GM12878 (cell line): ENCODE measurements at regions not wholly inside any gene's neighbourhood (a gene's known extent, or its start where the extent isn't known, plus 50 kb on each side); places are given as distances from the start of the nearest gene placed in this dataset.

Experiments used
- ATAC-seq: fragments of 200-7000 bp; cut with Tn5 transposase; 3 replicates; pipeline ENCODE4 v1.9.1; 2020; ENCODE audit warnings: mild to moderate bottlenecking, moderate library complexity
- BruUV-seq: library from RNA; stranded (reverse); fragments of 400-500 nt; replicated peaks from 2 replicates; lab custom pipeline; 2021; lab: Mats Ljungman, UMichigan
- CTCF ChIA-PET: fragments of 300-600 bp; sonication (Branson Sonifier 250); formaldehyde crosslinking; extraction: SDS; loops from one replicate; lab custom pipeline; 2021; ENCODE audit warnings: inconsistent platforms; lab: Yijun Ruan, JAX
- POLR2A ChIA-PET: fragments of 350-600 bp; formaldehyde crosslinking; extraction: SDS; loops from one replicate; lab custom pipeline; 2021; ENCODE audit warnings: inconsistent platforms; lab: Charles Lee
- RAD21 ChIA-PET: fragments of 300-600 bp; sonication (Branson Sonifier 250); formaldehyde crosslinking; loops from one replicate; lab custom pipeline; 2023; ENCODE audit warnings: antibody characterized with exemption; ENCODE audit not compliant: unreplicated experiment; lab: Charles Lee
- SMC1A ChIA-PET: fragments of 300-600 bp; sonication (Branson Sonifier 250); formaldehyde crosslinking; loops from one replicate; lab custom pipeline; 2023; ENCODE audit not compliant: unreplicated experiment, uncharacterized antibody; lab: Charles Lee
- DNase-seq: peaks from one replicate; pipeline ENCODE4 v3.0.0-alpha.2; 2011; ENCODE audit warnings: low read depth, low spot score
- FAIRE-seq: peaks from 3 replicates; lab custom pipeline; 2011; peaks lifted over from hg19 to GRCh38; lab: Jason Lieb, UNC
- H2AFZ ChIP-seq: 2 replicates; pipeline ENCODE4 v1.6.0; 2011; ENCODE audit warnings: low read depth, low read length, control low read depth; ENCODE audit not compliant: control insufficient read depth
- H3K27ac ChIP-seq: 2 replicates; pipeline ENCODE4 v1.5.1; 2011; ENCODE audit warnings: control low read depth; ENCODE audit not compliant: control insufficient read depth, insufficient read depth
- H3K27me3 ChIP-seq, 2 experiments: replicated peaks in 1 of 2; 2 replicates each; pipeline versions ENCODE4 v1.6.0 to v1.6.1; 2011; ENCODE audit warnings: low read length in 1 of 2; ENCODE audit not compliant: control insufficient read depth in 2 of 2, insufficient read depth in 2 of 2
- H3K36me3 ChIP-seq, 2 experiments: 2 replicates each; pipeline ENCODE4 v1.5.1; 2011; ENCODE audit warnings: low read length in 1 of 2; ENCODE audit not compliant: control insufficient read depth in 2 of 2, insufficient read depth in 2 of 2
- H3K4me1 ChIP-seq: 2 replicates; pipeline ENCODE4 v1.6.1; 2011; ENCODE audit warnings: mild to moderate bottlenecking, low read length, moderate library complexity, mixed read lengths; ENCODE audit not compliant: control insufficient read depth, insufficient read depth
- H3K4me2 ChIP-seq: 2 replicates; pipeline ENCODE4 v1.6.0; 2011; ENCODE audit warnings: control low read depth; ENCODE audit not compliant: control insufficient read depth, insufficient read depth
- H3K4me3 ChIP-seq: fragments of 200-600 bp; sonication (generic); 2 replicates; pipeline ENCODE4 v1.5.1; 2016
- H3K79me2 ChIP-seq: 2 replicates; pipeline ENCODE4 v1.6.0; 2011; ENCODE audit warnings: low read length; ENCODE audit not compliant: control insufficient read depth, insufficient read depth
- H3K9ac ChIP-seq: 2 replicates; pipeline ENCODE4 v1.8.0; 2011; ENCODE audit warnings: low read length, control low read depth, mixed read lengths; ENCODE audit not compliant: control insufficient read depth, insufficient read depth
- H3K9me3 ChIP-seq: replicated peaks from 3 replicates; pipeline ENCODE4 v1.5.1; 2011; ENCODE audit warnings: mild to moderate bottlenecking, low read length; ENCODE audit not compliant: control insufficient read depth, insufficient read depth
- H4K20me1 ChIP-seq: 2 replicates; pipeline ENCODE4 v1.6.0; 2011; ENCODE audit not compliant: control insufficient read depth, insufficient read depth
- CREM ChIP-seq: IDR thresholded peaks from 2 replicates; pipeline ENCODE4 v1.6.1; 2014; ENCODE audit warnings: antibody characterized with exemption, low read depth
- ESRRA ChIP-seq: IDR thresholded peaks from 2 replicates; pipeline ENCODE4 v1.6.1; 2012; ENCODE audit warnings: mild to moderate bottlenecking, low read length, improper control_type of control experiment
- IKZF1 ChIP-seq: fragments of 450-650 bp; conservative IDR thresholded peaks from 2 replicates; pipeline ENCODE4 v1.6.1; 2017; ENCODE audit warnings: antibody characterized with exemption, mild to moderate bottlenecking
- MTA3 ChIP-seq: IDR thresholded peaks from 2 replicates; pipeline ENCODE4 v1.6.1; 2012; ENCODE audit warnings: low read length, inconsistent platforms, borderline replicate concordance
- NR2C2 ChIP-seq: IDR thresholded peaks from 2 replicates; pipeline ENCODE4 v1.6.1; 2011; ENCODE audit warnings: borderline replicate concordance, low read depth; ENCODE audit not compliant: control insufficient read depth, insufficient read length
- PBX3 ChIP-seq: IDR thresholded peaks from 2 replicates; pipeline ENCODE4 v1.6.1; 2011; ENCODE audit warnings: mild to moderate bottlenecking, low read depth, low read length, moderate library complexity; ENCODE audit not compliant: insufficient replicate concordance
- POU2F2 ChIP-seq: IDR thresholded peaks from 3 replicates; pipeline ENCODE4 v1.6.1; 2011; ENCODE audit warnings: low read depth, mild to moderate bottlenecking, low read length, borderline replicate concordance
- RBBP5 ChIP-seq: fragments of 200-600 bp; sonication (generic); conservative IDR thresholded peaks from 2 replicates; pipeline ENCODE4 v1.6.1; 2016
- RFX5 ChIP-seq: IDR thresholded peaks from 2 replicates; pipeline ENCODE4 v1.6.1; 2011; ENCODE audit warnings: low read depth, low read length, improper control_type of control experiment
- RUNX3 ChIP-seq: IDR thresholded peaks from 2 replicates; pipeline ENCODE4 v1.6.1; 2012; ENCODE audit warnings: low read length, inconsistent platforms
- SRF ChIP-seq, 2 experiments: IDR thresholded peaks; 2 replicates each; pipeline ENCODE4 v1.6.1; 2011; ENCODE audit warnings: low read depth in 2 of 2, low read length in 2 of 2, mild to moderate bottlenecking in 1 of 2, moderate library complexity in 1 of 2
- TARDBP ChIP-seq: IDR thresholded peaks from 2 replicates; pipeline ENCODE4 v1.6.1; 2016; ENCODE audit warnings: borderline replicate concordance
- ZBTB4 ChIP-seq: fragments of 450-650 bp; formaldehyde crosslinking; IDR thresholded peaks from 2 replicates; pipeline ENCODE4 v1.4.0; 2022; ENCODE audit warnings: mild to moderate bottlenecking, moderate library complexity
- ZNF384 ChIP-seq: IDR thresholded peaks from 2 replicates; pipeline ENCODE4 v1.6.1; 2012; ENCODE audit warnings: low read depth, mild to moderate bottlenecking, low read length, improper control_type of control experiment, borderline replicate concordance
- ZSCAN29 ChIP-seq: fragments of 450-650 bp; IDR thresholded peaks from 2 replicates; pipeline ENCODE4 v1.6.1; 2017; ENCODE audit warnings: mild to moderate bottlenecking, moderate library complexity
- WGBS: methylation state at CpG from one replicate; pipeline ENCODE4 v1.1.6; 2016; ENCODE audit warnings: low lambda C conversion rate; ENCODE audit not compliant: insufficient replicate concordance, insufficient coverage; ENCODE audit errors: missing lambda C conversion rate; 5-methylcytosine and 5-hydroxymethylcytosine counted together
- in situ Hi-C: fragments of 300-500 bp; cut with MboI; formaldehyde crosslinking; loops from 9 replicates; pipeline ENCODE4 v1.14.3; 2018; ENCODE audit warnings: mixed read lengths
- intact Hi-C: fragments of 100-400 bp; cut with micrococcal nuclease; formaldehyde crosslinking; loops from one replicate; pipeline ENCODE4 v1.14.2; 2022; ENCODE audit not compliant: unreplicated experiment

- no peak for TF ChIP-seq PBX3
- TF ChIP-seq, all 136 proteins: peak for 0
These were observed 743.7 kb downstream of the GALR1 start (continued) for GRCh38 chr18:77993188-77993981.

- Histone ChIP-seq H3K4me2 (no peak overlapping the region), H3K4me3 (no peak overlapping the region), H3K36me3 (no peaks in the 10 kb centered on the region), H3K4me1 (no peaks in the 10 kb centered on the region), H3K79me2 (no peaks in the 10 kb centered on the region), H4K20me1 (no peaks in the 10 kb centered on the region), H3K27me3 (no peaks in the 10 kb centered on the region), H3K9me3 (no peaks in the 10 kb centered on the region; the same call in 2 of the 3 replicates), H3K27ac (no peak overlapping the region), H2AFZ (no peak overlapping the region), H3K9ac (no peak overlapping the region)
- intact Hi-C loops (no loop called here), in situ Hi-C loops (no loop called here)
- DNase-seq, result no peak
- CTCF ChIA-PET, result no interaction called here
- TF ChIP-seq ZBTB4 (CRISPR knock-in tag), result no peak
- no peak for TF ChIP-seq MTA3
- TF ChIP-seq SRF (IDR thresholded peaks at IDR 0.05; ENCODE audit: low read depth in 2 of 2, low read length in 2 of 2), result no peak
- no peak for TF ChIP-seq RFX5
- no peak for TF ChIP-seq ZNF384
- no peak for TF ChIP-seq ESRRA
- no peak for TF ChIP-seq CREM
- TF ChIP-seq NR2C2, result no peak
- TF ChIP-seq RUNX3, result no peak
- TF ChIP-seq TARDBP, result no peak
- no peak for TF ChIP-seq RBBP5
- no peak for TF ChIP-seq IKZF1
- no peak for TF ChIP-seq POU2F2
- no peak for TF ChIP-seq ZSCAN29
- RAD21 ChIA-PET, result no interaction called here
- no peak for FAIRE-seq
- no TSS peak for BruUV-seq
- ATAC-seq, result no peak
- 4% methylated on average over 3 of the region's 3 CpGs for WGBS
- SMC1A ChIA-PET, result no interaction called here
- POLR2A ChIA-PET, result no interaction called here
These were observed 745.9 kb downstream of the GALR1 start for GRCh38 chr18:77995593-77995992.
